Retinal pigment epithelial cell (primary cell): ENCODE measurements at regions not wholly inside any gene's neighbourhood (a gene's known extent, or its start where the extent isn't known, plus 50 kb on each side); places are given as distances from the start of the nearest gene placed in this dataset.

Source experiments
- DNase-seq: peaks from one replicate; pipeline ENCODE4 v3.0.0-alpha.2; 2010; ENCODE audit warnings: low read depth
- H3K4me3 ChIP-seq: 2 replicates; pipeline ENCODE4 v1.5.1; 2011; ENCODE audit warnings: mild to moderate bottlenecking, low read length, control low read depth, moderate library complexity
- CTCF ChIP-seq: conservative IDR thresholded peaks from 2 replicates; pipeline ENCODE4 v1.5.1; 2011; ENCODE audit warnings: low read depth, low read length, control low read depth, inconsistent platforms

- TF ChIP-seq CTCF, result no peak
- no peak overlapping the region for H3K4me3 ChIP-seq
- DNase-seq, result no peak
Observed at GRCh38 chr1:18035145-18035544, 72.5 kb upstream of the IGSF21 start.

GRCh38 chr1:18037651-18038050 lies 69.9 kb upstream of the IGSF21 start:
- H3K4me3 ChIP-seq, result no peak overlapping the region
- no peak for DNase-seq
- TF ChIP-seq CTCF, result no peak

GRCh38 chr1:18038051-18038450 lies 69.5 kb upstream of the IGSF21 start:
- H3K4me3 ChIP-seq, result no peak overlapping the region
- no peak for DNase-seq
- no peak for TF ChIP-seq CTCF

- no peak for DNase-seq
- TF ChIP-seq CTCF, result no peak
- no peak overlapping the region for H3K4me3 ChIP-seq
Observed at GRCh38 chr1:18039102-18039501, 68.5 kb upstream of the IGSF21 start.

- H3K4me3 ChIP-seq, result no peak overlapping the region
- no peak for TF ChIP-seq CTCF
- DNase-seq, result no peak
Observed at GRCh38 chr1:18041102-18041501, 66.5 kb upstream of the IGSF21 start.

GRCh38 chr1:18041685-18042355 lies 65.8 kb upstream of the IGSF21 start:
- TF ChIP-seq CTCF, result peak; percentile 10
- H3K4me3 ChIP-seq, result no peak overlapping the region
- no peak for DNase-seq

- H3K4me3 ChIP-seq, result no peak overlapping the region
- no peak for TF ChIP-seq CTCF
- no peak for DNase-seq
Observed at GRCh38 chr1:18043871-18044270, 63.7 kb upstream of the IGSF21 start.
